Activated B cell treated with CpG ODN at 0.5 μM for 24 hours (primary cell): ENCODE measurements at regions not wholly inside any gene's neighbourhood (a gene's known extent, or its start where the extent isn't known, plus 50 kb on each side); places are given as distances from the start of the nearest gene placed in this dataset.

Experiments
- ATAC-seq: fragments of 200-7000 bp; cut with Tn5 transposase; one replicate; pipeline ENCODE4 v1.10.0; 2021; ENCODE audit warnings: low read depth, mild to moderate bottlenecking, moderate library complexity
- CTCF ChIA-PET: fragments of 350-600 bp; sonication (Branson Sonifier 250); formaldehyde crosslinking; loops from one replicate; lab custom pipeline; 2021; ENCODE audit warnings: antibody characterized with exemption; lab: Charles Lee
- POLR2A ChIA-PET: fragments of 350-600 bp; sonication (Branson Sonifier 250); formaldehyde crosslinking; loops from one replicate; lab custom pipeline; 2021; ENCODE audit warnings: antibody characterized with exemption; lab: Charles Lee
- DNase-seq: peaks from one replicate; pipeline ENCODE4 v3.0.0; 2022
- H3K27ac Mint-ChIP-seq: one replicate; pipeline ENCODE4 v1.8.0; 2020; ENCODE audit warnings: mixed read lengths
- H3K27me3 Mint-ChIP-seq: one replicate; pipeline ENCODE4 v1.8.0; 2021; ENCODE audit warnings: mixed read lengths
- H3K36me3 Mint-ChIP-seq: one replicate; pipeline ENCODE4 v1.8.0; 2021; ENCODE audit warnings: low read depth, mixed read lengths
- H3K4me1 Mint-ChIP-seq: one replicate; pipeline ENCODE4 v1.8.0; 2021; ENCODE audit warnings: mixed read lengths
- H3K4me3 Mint-ChIP-seq: one replicate; pipeline ENCODE4 v1.8.0; 2020; ENCODE audit warnings: mild to moderate bottlenecking, mixed read lengths
- H3K9me3 Mint-ChIP-seq: one replicate; pipeline ENCODE4 v1.8.0; 2020; ENCODE audit warnings: mixed read lengths
- intact Hi-C: fragments of 100-400 bp; cut with micrococcal nuclease; formaldehyde crosslinking; loops from one replicate; pipeline ENCODE4 v1.15.1; 2024
- TF ChIP-seq, protein P1 (sequence below): fragments of 200-600 bp; IDR thresholded peaks from one replicate; pipeline ENCODE4 v1.8.0; 2022; ENCODE audit warnings: antibody characterized with exemption, mild to moderate bottlenecking

DNA sequence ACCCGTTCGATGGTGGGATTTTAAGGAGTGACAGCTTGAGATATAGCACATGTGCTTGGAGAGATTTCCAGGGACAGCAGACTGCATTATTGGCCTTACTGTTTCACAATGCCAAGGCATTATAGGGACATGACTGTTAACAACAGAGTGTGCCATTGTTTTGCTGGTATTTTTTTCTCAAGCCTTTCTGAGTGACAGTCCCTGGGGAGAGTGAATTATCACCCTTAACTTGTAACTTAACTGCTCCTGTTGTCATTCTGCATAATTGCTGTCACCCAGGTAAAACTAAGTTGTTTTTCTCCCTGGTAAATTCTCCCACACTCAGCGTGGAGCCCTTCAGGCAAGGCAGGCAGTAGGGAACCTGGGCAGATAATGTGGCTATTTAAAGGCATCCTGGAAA is 989.2 kb upstream of the LCORL start:
- intact Hi-C loops = no loop called here
- Mint-ChIP-seq H3K27me3 (no peaks in the 10 kb centered on the region), H3K4me1 (no peaks in the 10 kb centered on the region), H3K27ac (no peak overlapping the region), H3K4me3 (no peak overlapping the region), H3K9me3 (no peaks in the 10 kb centered on the region), H3K36me3 (no peaks in the 10 kb centered on the region)
- ChIA-PET CTCF (no interaction called here), POLR2A (no interaction called here)
- DNase-seq (no peak), ATAC-seq (no peak)
- TF ChIP-seq, protein P1, sequence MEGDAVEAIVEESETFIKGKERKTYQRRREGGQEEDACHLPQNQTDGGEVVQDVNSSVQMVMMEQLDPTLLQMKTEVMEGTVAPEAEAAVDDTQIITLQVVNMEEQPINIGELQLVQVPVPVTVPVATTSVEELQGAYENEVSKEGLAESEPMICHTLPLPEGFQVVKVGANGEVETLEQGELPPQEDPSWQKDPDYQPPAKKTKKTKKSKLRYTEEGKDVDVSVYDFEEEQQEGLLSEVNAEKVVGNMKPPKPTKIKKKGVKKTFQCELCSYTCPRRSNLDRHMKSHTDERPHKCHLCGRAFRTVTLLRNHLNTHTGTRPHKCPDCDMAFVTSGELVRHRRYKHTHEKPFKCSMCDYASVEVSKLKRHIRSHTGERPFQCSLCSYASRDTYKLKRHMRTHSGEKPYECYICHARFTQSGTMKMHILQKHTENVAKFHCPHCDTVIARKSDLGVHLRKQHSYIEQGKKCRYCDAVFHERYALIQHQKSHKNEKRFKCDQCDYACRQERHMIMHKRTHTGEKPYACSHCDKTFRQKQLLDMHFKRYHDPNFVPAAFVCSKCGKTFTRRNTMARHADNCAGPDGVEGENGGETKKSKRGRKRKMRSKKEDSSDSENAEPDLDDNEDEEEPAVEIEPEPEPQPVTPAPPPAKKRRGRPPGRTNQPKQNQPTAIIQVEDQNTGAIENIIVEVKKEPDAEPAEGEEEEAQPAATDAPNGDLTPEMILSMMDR = no peak

DNA sequence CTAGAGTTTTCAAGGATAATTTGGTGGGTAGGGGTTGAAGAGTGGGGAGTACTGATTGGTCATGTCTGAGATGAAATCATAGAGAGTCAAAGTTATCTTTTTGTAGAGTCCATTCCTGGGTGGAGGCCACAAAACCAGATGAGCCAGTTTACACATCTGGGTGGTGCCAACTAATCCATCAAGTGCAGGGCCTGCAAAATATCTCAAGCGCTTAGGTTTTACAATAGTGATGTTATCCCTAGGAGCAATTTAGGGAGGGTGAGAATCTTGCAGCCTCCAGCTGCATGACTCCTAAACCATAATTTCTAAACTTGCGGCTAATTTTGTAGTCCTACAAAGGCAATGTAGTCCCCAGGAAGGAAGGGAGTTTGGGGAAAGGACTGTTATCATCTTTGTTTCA is 988.3 kb upstream of the LCORL start:
- Mint-ChIP-seq H3K27ac (no peak overlapping the region), H3K9me3 (no peaks in the 10 kb centered on the region), H3K4me1 (no peaks in the 10 kb centered on the region), H3K36me3 (no peaks in the 10 kb centered on the region), H3K4me3 (no peak overlapping the region), H3K27me3 (no peaks in the 10 kb centered on the region)
- TF ChIP-seq, protein P1 = no peak
- CTCF ChIA-PET = no interaction called here
- POLR2A ChIA-PET = no interaction called here
- DNase-seq = no peak
- intact Hi-C loops = no loop called here
- no peak for ATAC-seq

- TF ChIP-seq, protein P1 = no peak
- H3K4me3 Mint-ChIP-seq = no peak overlapping the region
- CTCF ChIA-PET = no interaction called here
These were observed 983.7 kb upstream of the LCORL start for GRCh38 chr4:19005211-19005610.

DNA sequence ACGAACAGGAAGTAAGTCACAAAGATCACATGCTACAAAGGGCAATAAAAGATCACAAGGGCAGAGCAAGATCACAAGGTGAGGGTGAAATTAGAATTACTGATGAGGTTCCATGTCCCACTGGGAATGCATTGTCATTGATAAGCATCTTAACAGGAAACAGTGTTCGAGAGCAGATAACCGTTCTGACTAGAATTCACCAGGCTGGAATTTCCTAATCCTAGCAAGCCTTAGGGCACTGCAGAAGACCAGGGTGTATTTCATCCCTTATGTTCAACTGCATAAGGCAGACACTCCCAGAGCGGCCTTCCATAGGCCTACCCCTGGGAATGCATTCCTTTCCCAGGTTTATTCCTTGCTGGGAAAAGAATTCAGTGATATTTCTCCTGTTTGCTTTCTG is 980.6 kb upstream of the LCORL start:
- POLR2A ChIA-PET = no interaction called here
- no peaks in the 10 kb centered on the region for H3K4me1 Mint-ChIP-seq
- TF ChIP-seq, protein P1 = no peak
- CTCF ChIA-PET = no interaction called here
- ATAC-seq (no peak), DNase-seq (no peak)
- H3K9me3 Mint-ChIP-seq = peaks cover 14% of the 10 kb centered on the region
- H3K4me3 Mint-ChIP-seq = no peak overlapping the region
- intact Hi-C loops = no loop called here
- no peak overlapping the region for H3K27ac Mint-ChIP-seq
- H3K36me3 Mint-ChIP-seq = no peaks in the 10 kb centered on the region
- H3K27me3 Mint-ChIP-seq = no peaks in the 10 kb centered on the region

More at GRCh38 chr4:19005211-19005610, 983.7 kb upstream of the LCORL start:
- no peak for DNase-seq
- POLR2A ChIA-PET = no interaction called here
- Mint-ChIP-seq H3K27ac (no peak overlapping the region), H3K36me3 (no peaks in the 10 kb centered on the region), H3K4me1 (no peaks in the 10 kb centered on the region), H3K27me3 (no peaks in the 10 kb centered on the region), H3K9me3 (peaks cover 2% of the 10 kb centered on the region)
- intact Hi-C loops = no loop called here
- ATAC-seq = no peak

DNA sequence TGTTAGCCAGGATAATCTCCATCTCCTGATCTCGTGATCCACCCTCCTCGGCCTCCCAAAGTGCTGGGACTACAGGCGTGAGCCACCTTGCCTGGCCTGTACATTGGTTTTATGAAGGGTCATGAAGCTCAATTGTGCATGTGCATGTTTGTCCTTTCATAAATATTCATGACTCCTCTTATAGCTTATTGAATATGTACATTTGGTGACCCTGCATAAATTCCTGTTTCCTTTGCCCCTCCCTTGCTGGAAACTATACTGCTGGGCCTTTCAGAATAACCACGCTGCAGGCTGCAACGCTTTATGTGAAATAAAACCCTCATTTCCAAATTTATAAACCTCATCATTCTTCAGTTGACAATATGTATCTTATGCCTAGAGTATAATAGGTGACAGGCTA is 978.0 kb upstream of the LCORL start:
- ATAC-seq (no peak), DNase-seq (no peak)
- TF ChIP-seq, protein P1 = no peak
- POLR2A ChIA-PET = no interaction called here
- intact Hi-C loops = no loop called here
- CTCF ChIA-PET = no interaction called here
- Mint-ChIP-seq H3K27ac (no peak overlapping the region), H3K36me3 (no peaks in the 10 kb centered on the region), H3K4me3 (no peak overlapping the region), H3K9me3 (peaks cover 20% of the 10 kb centered on the region), H3K4me1 (no peaks in the 10 kb centered on the region), H3K27me3 (no peaks in the 10 kb centered on the region)
